IPS-11a (cell line): ENCODE measurements at regions not wholly inside any gene's neighbourhood (a gene's known extent, or its start where the extent isn't known, plus 50 kb on each side); places are given as distances from the start of the nearest gene placed in this dataset.

Experiments
- H3K4me3 ChIP-seq: one replicate; pipeline ENCODE4 v1.5.1; 2013; ENCODE audit warnings: low read depth, low read length, control low read depth

GRCh38 chr9:108386032-108386431 is 469.8 kb downstream of the ACTL7B start:
- no peak overlapping the region for H3K4me3 ChIP-seq

GRCh38 chr9:108383796-108384195 is 472.0 kb downstream of the ACTL7B start:
- no peak overlapping the region for H3K4me3 ChIP-seq

- H3K4me3 ChIP-seq, result no peak overlapping the region
Observed at GRCh38 chr9:108382310-108382709, 473.5 kb downstream of the ACTL7B start.

GRCh38 chr9:108377881-108378280 is 477.9 kb downstream of the ACTL7B start:
- no peak overlapping the region for H3K4me3 ChIP-seq

- H3K4me3 ChIP-seq, result no peak overlapping the region
Observed at GRCh38 chr9:108377382-108377781, 478.4 kb downstream of the ACTL7B start.

- H3K4me3 ChIP-seq, result no peak overlapping the region
Observed at GRCh38 chr9:108376140-108376539, 479.6 kb downstream of the ACTL7B start.

GRCh38 chr9:108374626-108375025 is 481.2 kb downstream of the ACTL7B start:
- no peak overlapping the region for H3K4me3 ChIP-seq

- H3K4me3 ChIP-seq, result no peak overlapping the region
Observed at GRCh38 chr9:108367188-108367587, 488.6 kb downstream of the ACTL7B start.

- H3K4me3 ChIP-seq, result no peak overlapping the region
Observed at GRCh38 chr9:108363311-108363710, 492.5 kb downstream of the ACTL7B start.

- H3K4me3 ChIP-seq, result no peak overlapping the region
Observed at GRCh38 chr9:108360304-108360703, 495.5 kb downstream of the ACTL7B start.

GRCh38 chr9:108356806-108357205 is 499.0 kb downstream of the ACTL7B start:
- no peak overlapping the region for H3K4me3 ChIP-seq

GRCh38 chr9:108351571-108351970 is 504.2 kb downstream of the ACTL7B start:
- H3K4me3 ChIP-seq, result no peak overlapping the region

GRCh38 chr9:108347463-108348188 is 508.2 kb downstream of the ACTL7B start:
- H3K4me3 ChIP-seq, result no peak overlapping the region

- no peak overlapping the region for H3K4me3 ChIP-seq
Observed at GRCh38 chr9:108345826-108346225, 510.0 kb downstream of the ACTL7B start.

- H3K4me3 ChIP-seq, result no peak overlapping the region
Observed at GRCh38 chr9:108339251-108339650, 516.5 kb downstream of the ACTL7B start.

GRCh38 chr9:108336575-108336974 is 519.2 kb downstream of the ACTL7B start:
- H3K4me3 ChIP-seq, result no peak overlapping the region

- no peak overlapping the region for H3K4me3 ChIP-seq
Observed at GRCh38 chr9:108333530-108333983, 522.2 kb downstream of the ACTL7B start.

- H3K4me3 ChIP-seq, result no peak overlapping the region
Observed at GRCh38 chr9:108331596-108331995, 524.2 kb downstream of the ACTL7B start.

- H3K4me3 ChIP-seq, result no peak overlapping the region
Observed at GRCh38 chr9:108325406-108325805, 530.4 kb downstream of the ACTL7B start.

- H3K4me3 ChIP-seq, result no peak overlapping the region
Observed at GRCh38 chr9:108323615-108324014, 532.2 kb downstream of the ACTL7B start.

GRCh38 chr9:108322326-108323098 is 533.3 kb downstream of the ACTL7B start:
- no peak overlapping the region for H3K4me3 ChIP-seq

- no peak overlapping the region for H3K4me3 ChIP-seq
Observed at GRCh38 chr9:108316630-108317029, 539.2 kb downstream of the ACTL7B start.
